ENCODE measurements at regions not wholly inside any gene's neighbourhood (a gene's known extent, or its start where the extent isn't known, plus 50 kb on each side); places are given as distances from the start of the nearest gene placed in this dataset.

DNA sequence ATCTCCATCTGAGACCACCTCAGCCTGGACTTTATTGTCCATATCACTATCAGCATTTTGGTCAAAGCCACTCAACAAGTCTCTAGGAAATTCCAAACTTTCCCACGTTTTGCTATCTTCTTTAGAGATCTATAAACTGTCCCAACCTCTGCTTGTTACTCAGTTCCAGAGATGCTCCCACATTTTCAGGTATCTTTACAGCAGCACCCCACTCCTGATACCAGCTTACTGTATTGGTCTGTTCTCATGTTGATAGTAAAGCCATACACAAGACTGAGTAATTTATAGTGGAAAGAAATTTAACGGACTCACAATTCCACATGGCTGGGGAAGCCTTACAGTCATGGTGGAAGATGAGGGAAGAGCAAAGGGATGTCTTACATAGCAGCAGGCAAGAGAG is 465.4 kb upstream of the PBX1 start:
- TF ChIP-seq, protein P1, sequence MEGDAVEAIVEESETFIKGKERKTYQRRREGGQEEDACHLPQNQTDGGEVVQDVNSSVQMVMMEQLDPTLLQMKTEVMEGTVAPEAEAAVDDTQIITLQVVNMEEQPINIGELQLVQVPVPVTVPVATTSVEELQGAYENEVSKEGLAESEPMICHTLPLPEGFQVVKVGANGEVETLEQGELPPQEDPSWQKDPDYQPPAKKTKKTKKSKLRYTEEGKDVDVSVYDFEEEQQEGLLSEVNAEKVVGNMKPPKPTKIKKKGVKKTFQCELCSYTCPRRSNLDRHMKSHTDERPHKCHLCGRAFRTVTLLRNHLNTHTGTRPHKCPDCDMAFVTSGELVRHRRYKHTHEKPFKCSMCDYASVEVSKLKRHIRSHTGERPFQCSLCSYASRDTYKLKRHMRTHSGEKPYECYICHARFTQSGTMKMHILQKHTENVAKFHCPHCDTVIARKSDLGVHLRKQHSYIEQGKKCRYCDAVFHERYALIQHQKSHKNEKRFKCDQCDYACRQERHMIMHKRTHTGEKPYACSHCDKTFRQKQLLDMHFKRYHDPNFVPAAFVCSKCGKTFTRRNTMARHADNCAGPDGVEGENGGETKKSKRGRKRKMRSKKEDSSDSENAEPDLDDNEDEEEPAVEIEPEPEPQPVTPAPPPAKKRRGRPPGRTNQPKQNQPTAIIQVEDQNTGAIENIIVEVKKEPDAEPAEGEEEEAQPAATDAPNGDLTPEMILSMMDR (IDR thresholded peaks at IDR 0.05 in 4 of 5, conservative IDR thresholded peaks at IDR 0.05 in 1 of 5), result no peak
- no peak for TF ChIP-seq POLR2A (IDR thresholded peaks at IDR 0.05)

Measured in gastrocnemius medialis (tissue), 4 donors.